GM18951 (cell line): ENCODE measurements at regions not wholly inside any gene's neighbourhood (a gene's known extent, or its start where the extent isn't known, plus 50 kb on each side); places are given as distances from the start of the nearest gene placed in this dataset.
"Not testable (repeated sequence)": the region's sequence is repeated elsewhere in the genome, so short reads cannot be mapped to it uniquely, and the experiment has no call there.

Experiments
- POLR2A ChIP-seq: IDR thresholded peaks from 4 replicates; pipeline ENCODE4 v1.6.1; 2011; ENCODE audit warnings: mild to moderate bottlenecking; ENCODE audit not compliant: insufficient read length, insufficient read depth; ENCODE audit errors: extremely low read depth
- in situ Hi-C: fragments of 300-500 bp; cut with MboI; formaldehyde crosslinking; loops from one replicate; pipeline ENCODE4 v1.12.0; 2022; ENCODE audit warnings: low sequenced_read_pairs, mixed read lengths, inconsistent platforms; ENCODE audit not compliant: unreplicated experiment

GRCh38 chr2:225282858-225283710, 116.4 kb upstream of the NYAP2 start:
- in situ Hi-C loops: no loop called here
- no peak for TF ChIP-seq POLR2A

GRCh38 chr2:225276207-225276606, 123.3 kb upstream of the NYAP2 start:
- no peak for TF ChIP-seq POLR2A
- in situ Hi-C loops: no loop called here

- in situ Hi-C loops: no loop called here
- TF ChIP-seq POLR2A: no peak
Observed at GRCh38 chr2:225275443-225275842, 124.1 kb upstream of the NYAP2 start.

- in situ Hi-C loops: no loop called here
- no peak for TF ChIP-seq POLR2A
Observed at GRCh38 chr2:225274751-225275150, 124.8 kb upstream of the NYAP2 start.

DNA sequence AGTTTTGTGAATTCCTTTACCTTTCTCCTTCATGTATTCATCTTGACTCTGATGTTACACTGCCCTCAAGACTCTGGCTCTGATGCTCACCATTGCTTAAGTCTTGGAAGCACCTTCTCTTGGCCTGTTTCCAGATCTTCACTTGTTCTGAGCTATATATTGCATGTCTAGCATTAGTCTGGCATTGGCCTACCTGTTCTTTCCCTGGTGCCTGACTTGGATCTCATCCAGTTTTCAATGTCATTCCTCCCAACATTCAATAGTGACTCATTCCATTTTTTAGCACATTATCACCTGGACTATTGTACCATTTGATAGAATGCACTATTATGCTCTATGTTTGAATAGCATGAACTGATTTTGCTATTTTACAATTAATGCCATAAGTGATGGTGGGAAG, 127.3 kb upstream of the NYAP2 start:
- in situ Hi-C loops: no loop called here
- no peak for TF ChIP-seq POLR2A

GRCh38 chr2:225270861-225271260, 128.6 kb upstream of the NYAP2 start:
- no peak for TF ChIP-seq POLR2A
- in situ Hi-C loops: no loop called here

GRCh38 chr2:225270053-225270452, 129.5 kb upstream of the NYAP2 start:
- TF ChIP-seq POLR2A: no peak
- in situ Hi-C loops: no loop called here

DNA sequence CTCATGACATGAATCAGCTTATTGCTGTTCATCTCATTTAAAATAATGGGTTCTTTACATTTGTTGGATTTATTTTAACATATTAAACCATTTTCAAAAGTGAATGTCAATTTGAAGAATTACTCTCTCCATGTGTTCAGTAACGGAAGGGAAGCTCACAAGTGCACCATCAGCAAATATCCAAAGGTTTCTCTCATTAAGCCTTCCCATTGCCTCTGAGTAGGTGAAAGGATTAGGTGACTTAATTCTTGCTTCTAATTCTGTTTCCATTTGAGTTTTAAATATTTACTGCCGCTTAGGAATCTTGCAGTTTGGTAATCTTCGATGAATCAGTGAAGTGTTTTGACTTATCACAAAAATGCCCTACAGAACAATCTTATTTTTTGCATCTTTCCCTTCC, 145.1 kb upstream of the NYAP2 start:
- in situ Hi-C loops: no loop called here
- TF ChIP-seq POLR2A: no peak

- no peak for TF ChIP-seq POLR2A
- in situ Hi-C loops: no loop called here
Observed at GRCh38 chr2:225244933-225245332, 154.6 kb upstream of the NYAP2 start.

DNA sequence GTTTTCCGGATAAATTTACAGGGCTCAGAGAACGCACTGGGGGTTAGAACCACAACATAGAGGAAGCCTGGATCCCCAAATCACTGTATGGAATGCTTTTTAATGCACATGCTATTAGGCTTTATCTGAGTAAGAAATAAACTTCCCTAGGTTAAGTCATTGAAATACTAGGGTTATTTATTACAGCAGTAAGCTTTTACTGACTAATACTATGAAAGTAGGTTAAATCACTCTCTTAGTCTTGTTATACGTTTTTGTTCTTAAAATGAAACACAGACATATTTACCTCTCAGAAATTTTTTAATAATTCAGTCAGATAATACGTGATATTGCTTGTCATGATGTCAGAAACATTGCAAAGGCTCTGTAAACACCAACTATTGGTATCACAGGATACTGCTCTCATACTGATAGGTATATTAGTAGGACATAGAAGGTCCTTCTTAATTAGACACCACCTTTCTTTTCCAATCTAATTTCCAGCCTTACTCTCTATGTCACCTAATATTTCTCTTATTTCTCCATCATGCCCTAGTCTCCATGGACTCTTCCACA, 162.7 kb upstream of the NYAP2 start:
- TF ChIP-seq POLR2A: no peak
- in situ Hi-C loops: no loop called here

GRCh38 chr2:225233234-225233633, 166.3 kb upstream of the NYAP2 start:
- in situ Hi-C loops: no loop called here
- TF ChIP-seq POLR2A: no peak

- in situ Hi-C loops: no loop called here
Observed at GRCh38 chr2:225231900-225232299, 167.6 kb upstream of the NYAP2 start.

GRCh38 chr2:225229346-225229745, 170.2 kb upstream of the NYAP2 start:
- in situ Hi-C loops: not testable (repeated sequence)

More at GRCh38 chr2:225231900-225232299, 167.6 kb upstream of the NYAP2 start:
- TF ChIP-seq POLR2A: no peak

GRCh38 chr2:225226441-225226840, 173.1 kb upstream of the NYAP2 start:
- no peak for TF ChIP-seq POLR2A
- in situ Hi-C loops: no loop called here
